ENCODE measurements at regions not wholly inside any gene's neighbourhood (a gene's known extent, or its start where the extent isn't known, plus 50 kb on each side); places are given as distances from the start of the nearest gene placed in this dataset.
"Not testable (repeated sequence)": the region's sequence is repeated elsewhere in the genome, so short reads cannot be mapped to it uniquely, and the experiment has no call there.

GRCh38 chr7:69115788-69116187 is 482.5 kb upstream of the AUTS2 start:
- Histone ChIP-seq H3K27ac (replicated peaks) (no peak overlapping the region), H3K9me3 (replicated peaks) (peaks cover 21% of the 10 kb centered on the region), H3K36me3 (no peaks in the 10 kb centered on the region), H3K4me1 (no peaks in the 10 kb centered on the region), H3K4me3 (no peak overlapping the region), H3K27me3 (ENCODE audit: low read depth) (peaks cover 6% of the 10 kb centered on the region)
- TF ChIP-seq CTCF (IDR thresholded peaks at IDR 0.05; ENCODE audit: borderline replicate concordance), result no peak
- DNase-seq, result no peak
- intact Hi-C loops (cut with micrococcal nuclease), result no loop called here

GRCh38 chr7:69116196-69116595 is 482.1 kb upstream of the AUTS2 start:
- intact Hi-C loops (cut with micrococcal nuclease); DNase-seq; H3K27me3 ChIP-seq (ENCODE audit: low read depth); H3K27ac ChIP-seq (replicated peaks); H3K36me3 ChIP-seq; H3K4me1 ChIP-seq; H3K4me3 ChIP-seq: not testable (repeated sequence)
- H3K9me3 ChIP-seq (replicated peaks), result peaks cover 21% of the 10 kb centered on the region

- H3K4me1 ChIP-seq, result no peaks in the 10 kb centered on the region
Measured at GRCh38 chr7:69122953-69123352, 475.3 kb upstream of the AUTS2 start.

GRCh38 chr7:69126896-69127479 is 471.3 kb upstream of the AUTS2 start:
- no peak for DNase-seq
- no peak for TF ChIP-seq CTCF (IDR thresholded peaks at IDR 0.05; ENCODE audit: borderline replicate concordance)
- intact Hi-C loops (cut with micrococcal nuclease), result no loop called here

More at GRCh38 chr7:69122953-69123352, 475.3 kb upstream of the AUTS2 start:
- no peak for DNase-seq
- peaks cover 9% of the 10 kb centered on the region for H3K27me3 ChIP-seq (ENCODE audit: low read depth)
- H3K9me3 ChIP-seq (replicated peaks), result no peaks in the 10 kb centered on the region
- H3K27ac ChIP-seq (replicated peaks), result no peak overlapping the region
- intact Hi-C loops (cut with micrococcal nuclease), result no loop called here
- TF ChIP-seq CTCF (IDR thresholded peaks at IDR 0.05; ENCODE audit: borderline replicate concordance), result no peak
- H3K36me3 ChIP-seq, result no peaks in the 10 kb centered on the region
- no peak overlapping the region for H3K4me3 ChIP-seq

GRCh38 chr7:69129524-69129923 is 468.8 kb upstream of the AUTS2 start:
- TF ChIP-seq CTCF (IDR thresholded peaks at IDR 0.05; ENCODE audit: borderline replicate concordance), result no peak
- no peak for DNase-seq
- no peak overlapping the region for H3K4me3 ChIP-seq
- H3K9me3 ChIP-seq (replicated peaks), result no peaks in the 10 kb centered on the region
- no peaks in the 10 kb centered on the region for H3K36me3 ChIP-seq
- peaks cover 30% of the 10 kb centered on the region for H3K27me3 ChIP-seq (ENCODE audit: low read depth)
- H3K4me1 ChIP-seq, result no peaks in the 10 kb centered on the region
- intact Hi-C loops (cut with micrococcal nuclease), result no loop called here
- no peak overlapping the region for H3K27ac ChIP-seq (replicated peaks)

More at GRCh38 chr7:69126896-69127479, 471.3 kb upstream of the AUTS2 start:
- no peaks in the 10 kb centered on the region for H3K36me3 ChIP-seq
- peaks cover 9% of the 10 kb centered on the region for H3K27me3 ChIP-seq (ENCODE audit: low read depth)
- no peaks in the 10 kb centered on the region for H3K9me3 ChIP-seq (replicated peaks)
- no peak overlapping the region for H3K27ac ChIP-seq (replicated peaks)
- no peak overlapping the region for H3K4me3 ChIP-seq
- H3K4me1 ChIP-seq, result no peaks in the 10 kb centered on the region

- Histone ChIP-seq H3K4me1 (no peaks in the 10 kb centered on the region), H3K27me3 (ENCODE audit: low read depth) (peaks cover 35% of the 10 kb centered on the region), H3K9me3 (replicated peaks) (no peaks in the 10 kb centered on the region), H3K4me3 (no peak overlapping the region), H3K27ac (replicated peaks) (no peak overlapping the region), H3K36me3 (no peaks in the 10 kb centered on the region)
- no peak for DNase-seq
- TF ChIP-seq CTCF (IDR thresholded peaks at IDR 0.05; ENCODE audit: borderline replicate concordance), result no peak
- intact Hi-C loops (cut with micrococcal nuclease), result no loop called here
Measured at GRCh38 chr7:69129951-69130350, 468.3 kb upstream of the AUTS2 start.
